ENCODE measurements at regions not wholly inside any gene's neighbourhood (a gene's known extent, or its start where the extent isn't known, plus 50 kb on each side); places are given as distances from the start of the nearest gene placed in this dataset.

- TF ChIP-seq CTCF (IDR thresholded peaks at IDR 0.05), result no peak
- no peak for TF ChIP-seq REST (IDR thresholded peaks at IDR 0.05; ENCODE audit: insufficient read depth in 1 of 2, low read depth in 2 of 2, low read length in 1 of 2)
- TF ChIP-seq POLR2AphosphoS5 (IDR thresholded peaks at IDR 0.05; ENCODE audit: low read depth, low read length), result no peak
- TF ChIP-seq SIN3A (IDR thresholded peaks at IDR 0.05; ENCODE audit: borderline replicate concordance, insufficient read depth, low read depth, low read length), result no peak
- TF ChIP-seq TCF7L2 (IDR thresholded peaks at IDR 0.05; ENCODE audit: low read depth, low read length), result no peak
These were observed 343.7 kb upstream of the SEMA3A start for GRCh38 chr7:84538268-84538667.
